AG09309 (cell line): ENCODE measurements at regions not wholly inside any gene's neighbourhood (a gene's known extent, or its start where the extent isn't known, plus 50 kb on each side); places are given as distances from the start of the nearest gene placed in this dataset.

ENCODE experiments used
- DNase-seq: peaks from one replicate; pipeline ENCODE4 v3.0.0-alpha.2; 2010; ENCODE audit warnings: low read depth
- H3K4me3 ChIP-seq: 2 replicates; pipeline ENCODE4 v1.5.1; 2011; ENCODE audit warnings: mild to moderate bottlenecking, low read depth, low read length, moderate library complexity; ENCODE audit not compliant: control insufficient read depth
- CTCF ChIP-seq: IDR thresholded peaks from 2 replicates; pipeline ENCODE4 v1.5.1; 2011; ENCODE audit warnings: mild to moderate bottlenecking, low read depth, low read length, inconsistent platforms; ENCODE audit not compliant: insufficient read depth, control insufficient read depth; ENCODE audit errors: missing control alignments

DNA sequence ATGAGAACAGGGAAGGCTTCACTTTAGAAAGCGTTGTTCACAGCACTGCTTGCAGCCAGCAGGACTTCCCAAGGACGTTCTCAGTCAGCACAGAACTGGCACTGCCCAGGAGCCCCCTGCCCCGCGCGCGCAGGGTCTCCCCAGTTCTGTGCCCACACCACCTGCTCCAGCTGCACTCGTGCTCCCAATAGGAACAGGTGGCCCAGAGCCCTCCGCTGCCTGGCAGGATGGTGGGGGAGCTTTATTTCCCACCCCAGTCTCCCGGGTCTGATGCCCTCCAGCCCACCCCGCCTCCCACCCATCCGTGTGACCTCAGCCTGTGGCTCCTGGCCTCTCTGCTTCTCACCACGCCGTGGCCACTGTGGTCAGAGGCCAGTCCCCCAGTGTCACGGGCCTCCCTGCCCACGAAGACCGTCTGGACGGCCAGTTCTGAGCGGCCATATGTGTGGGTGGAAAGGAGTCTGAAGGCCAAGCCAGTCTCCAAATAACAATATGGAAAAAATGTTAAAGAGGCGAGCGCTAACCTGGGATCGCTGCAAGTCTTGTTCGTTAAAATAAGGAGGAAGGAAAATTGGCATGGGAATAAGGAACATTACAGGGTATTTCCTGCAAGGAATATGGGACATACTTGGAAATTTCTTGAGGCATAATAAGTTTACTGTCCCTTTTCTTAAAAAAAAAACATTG is 54.6 kb upstream of the PCSK6 start:
- DNase-seq = no peak
- no peak for TF ChIP-seq CTCF
- H3K4me3 ChIP-seq = no peak overlapping the region

GRCh38 chr15:101543431-101543830 is 53.9 kb upstream of the PCSK6 start:
- no peak overlapping the region for H3K4me3 ChIP-seq
- no peak for DNase-seq
- TF ChIP-seq CTCF = no peak

DNA sequence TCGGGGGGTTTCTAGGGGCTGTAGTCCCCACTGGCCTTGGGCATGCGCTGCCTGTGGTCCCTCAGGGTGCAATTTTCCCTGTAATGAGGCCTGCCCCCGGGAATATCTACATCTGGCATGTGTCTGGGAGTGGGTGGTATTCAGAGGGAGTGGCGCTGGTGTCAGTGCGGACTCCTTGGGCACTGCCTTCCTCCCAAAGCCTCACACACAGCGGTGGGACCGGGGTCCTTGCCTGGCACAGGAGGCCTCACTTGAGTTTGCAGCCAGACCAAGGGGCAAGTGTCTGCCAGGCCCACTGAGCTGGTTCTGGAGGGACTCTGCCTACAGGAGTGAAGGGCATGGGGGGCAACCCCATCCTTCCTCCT is 53.5 kb upstream of the PCSK6 start:
- H3K4me3 ChIP-seq = no peak overlapping the region
- no peak for DNase-seq
- TF ChIP-seq CTCF = no peak

- no peak for DNase-seq
- no peak overlapping the region for H3K4me3 ChIP-seq
- no peak for TF ChIP-seq CTCF
Observed at GRCh38 chr15:101542306-101543025, 53.0 kb upstream of the PCSK6 start.

- DNase-seq = no peak
- H3K4me3 ChIP-seq = no peak overlapping the region
- no peak for TF ChIP-seq CTCF
Observed at GRCh38 chr15:101541501-101542292, 52.2 kb upstream of the PCSK6 start.

DNA sequence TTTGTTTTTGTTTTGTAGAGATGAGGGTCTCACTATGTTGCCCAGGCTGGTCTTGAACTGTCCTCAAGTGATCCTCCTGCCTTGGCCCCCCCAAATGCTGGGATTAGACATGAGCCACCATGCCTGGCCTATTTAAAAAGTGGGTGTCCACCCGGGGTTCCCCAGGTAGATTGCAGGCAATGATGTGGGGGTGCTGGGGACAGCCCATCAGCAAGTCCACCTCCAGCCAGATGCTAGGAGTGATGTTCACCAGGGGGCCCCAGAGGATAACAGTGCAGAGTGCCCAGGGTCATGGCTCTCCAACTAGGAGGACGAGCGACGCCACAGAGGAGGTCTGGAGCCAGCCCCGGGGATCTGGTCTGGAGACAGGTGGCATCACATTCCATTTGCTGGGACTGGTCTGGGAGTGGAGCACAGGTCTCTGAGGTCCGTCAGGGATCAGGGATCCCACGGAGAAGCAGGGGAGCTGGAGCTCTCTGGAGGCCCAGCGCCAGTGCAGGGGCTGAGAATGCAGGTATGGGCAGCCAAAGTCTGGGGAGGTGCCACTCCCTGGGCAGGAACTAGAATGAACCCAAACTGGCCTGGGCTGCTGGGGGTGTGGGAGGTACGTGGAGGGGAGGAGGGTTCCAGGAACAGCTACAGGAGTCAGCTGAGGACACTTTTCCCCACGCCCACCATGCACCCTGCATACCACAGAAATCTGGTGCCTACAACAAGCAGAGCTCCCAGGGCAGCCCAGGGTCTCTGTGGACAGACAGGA is 51.2 kb upstream of the PCSK6 start:
- TF ChIP-seq CTCF = peak; percentile 17
- no peak for DNase-seq
- no peak overlapping the region for H3K4me3 ChIP-seq
